GM23338 (cell line): ENCODE measurements at regions not wholly inside any gene's neighbourhood (a gene's known extent, or its start where the extent isn't known, plus 50 kb on each side); places are given as distances from the start of the nearest gene placed in this dataset.

Experiments used
- CREB1 ChIP-seq: fragments of 250-450 bp; sonication (Bioruptor Pico); IDR thresholded peaks from 2 replicates; pipeline ENCODE4 v1.5.0; 2020; ENCODE audit warnings: low read depth, mild to moderate bottlenecking, moderate library complexity
- EZH2 ChIP-seq: fragments of 200-600 bp; sonication (generic); IDR thresholded peaks from one replicate; pipeline ENCODE4 v1.8.0; 2017; ENCODE audit warnings: antibody characterized with exemption, mild to moderate bottlenecking, low read depth; ENCODE audit not compliant: unreplicated experiment
- JUNB ChIP-seq: IDR thresholded peaks from one replicate; pipeline ENCODE4 v1.6.1; 2016; ENCODE audit warnings: antibody characterized with exemption; ENCODE audit not compliant: unreplicated experiment
- NANOG ChIP-seq: IDR thresholded peaks from 2 replicates; pipeline ENCODE4 v1.6.1; 2016; ENCODE audit warnings: antibody characterized with exemption, borderline replicate concordance
- POLR2AphosphoS5 ChIP-seq: IDR thresholded peaks from 2 replicates; pipeline ENCODE4 v1.6.1; 2016; ENCODE audit warnings: antibody characterized with exemption, low read depth
- TF ChIP-seq, protein P1 (sequence below), 2 experiments: fragments of 200-600 bp in 1 of 2; sonication (generic) in 1 of 2; conservative IDR thresholded peaks; 2 replicates each; pipeline versions ENCODE4 v1.5.1 to v1.6.1; 2016 to 2017; ENCODE audit warnings: antibody characterized with exemption in 2 of 2, low read depth in 2 of 2, mild to moderate bottlenecking in 2 of 2, moderate library complexity in 1 of 2
- TF ChIP-seq, protein P2 (sequence below): IDR thresholded peaks from 2 replicates; pipeline ENCODE4 v1.6.1; 2016; ENCODE audit warnings: antibody characterized with exemption
- TF ChIP-seq, protein P3 (sequence below): fragments of 250-450 bp; sonication (Bioruptor Pico); IDR thresholded peaks from 2 replicates; pipeline ENCODE4 v1.5.0; 2020; ENCODE audit warnings: mild to moderate bottlenecking, moderate library complexity

DNA sequence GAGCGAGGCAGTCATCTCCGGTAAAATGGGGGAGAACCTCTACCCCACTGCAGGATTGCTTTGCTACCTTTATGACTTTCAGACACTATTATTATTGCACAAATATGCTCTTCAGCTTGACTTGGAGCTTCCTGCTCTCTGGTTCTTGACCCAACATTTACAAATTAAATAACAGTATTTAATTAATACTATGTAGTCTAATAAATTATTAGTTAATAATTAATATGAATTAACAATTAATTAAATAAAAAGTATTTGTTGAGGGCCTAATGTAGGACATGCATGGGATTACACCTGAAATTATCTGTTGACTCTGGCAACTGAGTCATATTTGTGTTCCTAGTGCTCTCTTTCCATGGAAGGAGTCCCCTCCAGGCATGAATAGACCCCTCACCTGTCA lies 359.9 kb downstream of the SIPA1L2 start:
- TF ChIP-seq POLR2AphosphoS5 (no peak), EZH2 (no peak), NANOG (no peak), JUNB (no peak), CREB1 (no peak)
- TF ChIP-seq, protein P1, sequence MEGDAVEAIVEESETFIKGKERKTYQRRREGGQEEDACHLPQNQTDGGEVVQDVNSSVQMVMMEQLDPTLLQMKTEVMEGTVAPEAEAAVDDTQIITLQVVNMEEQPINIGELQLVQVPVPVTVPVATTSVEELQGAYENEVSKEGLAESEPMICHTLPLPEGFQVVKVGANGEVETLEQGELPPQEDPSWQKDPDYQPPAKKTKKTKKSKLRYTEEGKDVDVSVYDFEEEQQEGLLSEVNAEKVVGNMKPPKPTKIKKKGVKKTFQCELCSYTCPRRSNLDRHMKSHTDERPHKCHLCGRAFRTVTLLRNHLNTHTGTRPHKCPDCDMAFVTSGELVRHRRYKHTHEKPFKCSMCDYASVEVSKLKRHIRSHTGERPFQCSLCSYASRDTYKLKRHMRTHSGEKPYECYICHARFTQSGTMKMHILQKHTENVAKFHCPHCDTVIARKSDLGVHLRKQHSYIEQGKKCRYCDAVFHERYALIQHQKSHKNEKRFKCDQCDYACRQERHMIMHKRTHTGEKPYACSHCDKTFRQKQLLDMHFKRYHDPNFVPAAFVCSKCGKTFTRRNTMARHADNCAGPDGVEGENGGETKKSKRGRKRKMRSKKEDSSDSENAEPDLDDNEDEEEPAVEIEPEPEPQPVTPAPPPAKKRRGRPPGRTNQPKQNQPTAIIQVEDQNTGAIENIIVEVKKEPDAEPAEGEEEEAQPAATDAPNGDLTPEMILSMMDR (conservative IDR thresholded peaks at IDR 0.05; ENCODE audit: low read depth in 2 of 2): no peak
- TF ChIP-seq, protein P2, sequence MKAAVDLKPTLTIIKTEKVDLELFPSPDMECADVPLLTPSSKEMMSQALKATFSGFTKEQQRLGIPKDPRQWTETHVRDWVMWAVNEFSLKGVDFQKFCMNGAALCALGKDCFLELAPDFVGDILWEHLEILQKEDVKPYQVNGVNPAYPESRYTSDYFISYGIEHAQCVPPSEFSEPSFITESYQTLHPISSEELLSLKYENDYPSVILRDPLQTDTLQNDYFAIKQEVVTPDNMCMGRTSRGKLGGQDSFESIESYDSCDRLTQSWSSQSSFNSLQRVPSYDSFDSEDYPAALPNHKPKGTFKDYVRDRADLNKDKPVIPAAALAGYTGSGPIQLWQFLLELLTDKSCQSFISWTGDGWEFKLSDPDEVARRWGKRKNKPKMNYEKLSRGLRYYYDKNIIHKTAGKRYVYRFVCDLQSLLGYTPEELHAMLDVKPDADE: no peak
- TF ChIP-seq, protein P3, sequence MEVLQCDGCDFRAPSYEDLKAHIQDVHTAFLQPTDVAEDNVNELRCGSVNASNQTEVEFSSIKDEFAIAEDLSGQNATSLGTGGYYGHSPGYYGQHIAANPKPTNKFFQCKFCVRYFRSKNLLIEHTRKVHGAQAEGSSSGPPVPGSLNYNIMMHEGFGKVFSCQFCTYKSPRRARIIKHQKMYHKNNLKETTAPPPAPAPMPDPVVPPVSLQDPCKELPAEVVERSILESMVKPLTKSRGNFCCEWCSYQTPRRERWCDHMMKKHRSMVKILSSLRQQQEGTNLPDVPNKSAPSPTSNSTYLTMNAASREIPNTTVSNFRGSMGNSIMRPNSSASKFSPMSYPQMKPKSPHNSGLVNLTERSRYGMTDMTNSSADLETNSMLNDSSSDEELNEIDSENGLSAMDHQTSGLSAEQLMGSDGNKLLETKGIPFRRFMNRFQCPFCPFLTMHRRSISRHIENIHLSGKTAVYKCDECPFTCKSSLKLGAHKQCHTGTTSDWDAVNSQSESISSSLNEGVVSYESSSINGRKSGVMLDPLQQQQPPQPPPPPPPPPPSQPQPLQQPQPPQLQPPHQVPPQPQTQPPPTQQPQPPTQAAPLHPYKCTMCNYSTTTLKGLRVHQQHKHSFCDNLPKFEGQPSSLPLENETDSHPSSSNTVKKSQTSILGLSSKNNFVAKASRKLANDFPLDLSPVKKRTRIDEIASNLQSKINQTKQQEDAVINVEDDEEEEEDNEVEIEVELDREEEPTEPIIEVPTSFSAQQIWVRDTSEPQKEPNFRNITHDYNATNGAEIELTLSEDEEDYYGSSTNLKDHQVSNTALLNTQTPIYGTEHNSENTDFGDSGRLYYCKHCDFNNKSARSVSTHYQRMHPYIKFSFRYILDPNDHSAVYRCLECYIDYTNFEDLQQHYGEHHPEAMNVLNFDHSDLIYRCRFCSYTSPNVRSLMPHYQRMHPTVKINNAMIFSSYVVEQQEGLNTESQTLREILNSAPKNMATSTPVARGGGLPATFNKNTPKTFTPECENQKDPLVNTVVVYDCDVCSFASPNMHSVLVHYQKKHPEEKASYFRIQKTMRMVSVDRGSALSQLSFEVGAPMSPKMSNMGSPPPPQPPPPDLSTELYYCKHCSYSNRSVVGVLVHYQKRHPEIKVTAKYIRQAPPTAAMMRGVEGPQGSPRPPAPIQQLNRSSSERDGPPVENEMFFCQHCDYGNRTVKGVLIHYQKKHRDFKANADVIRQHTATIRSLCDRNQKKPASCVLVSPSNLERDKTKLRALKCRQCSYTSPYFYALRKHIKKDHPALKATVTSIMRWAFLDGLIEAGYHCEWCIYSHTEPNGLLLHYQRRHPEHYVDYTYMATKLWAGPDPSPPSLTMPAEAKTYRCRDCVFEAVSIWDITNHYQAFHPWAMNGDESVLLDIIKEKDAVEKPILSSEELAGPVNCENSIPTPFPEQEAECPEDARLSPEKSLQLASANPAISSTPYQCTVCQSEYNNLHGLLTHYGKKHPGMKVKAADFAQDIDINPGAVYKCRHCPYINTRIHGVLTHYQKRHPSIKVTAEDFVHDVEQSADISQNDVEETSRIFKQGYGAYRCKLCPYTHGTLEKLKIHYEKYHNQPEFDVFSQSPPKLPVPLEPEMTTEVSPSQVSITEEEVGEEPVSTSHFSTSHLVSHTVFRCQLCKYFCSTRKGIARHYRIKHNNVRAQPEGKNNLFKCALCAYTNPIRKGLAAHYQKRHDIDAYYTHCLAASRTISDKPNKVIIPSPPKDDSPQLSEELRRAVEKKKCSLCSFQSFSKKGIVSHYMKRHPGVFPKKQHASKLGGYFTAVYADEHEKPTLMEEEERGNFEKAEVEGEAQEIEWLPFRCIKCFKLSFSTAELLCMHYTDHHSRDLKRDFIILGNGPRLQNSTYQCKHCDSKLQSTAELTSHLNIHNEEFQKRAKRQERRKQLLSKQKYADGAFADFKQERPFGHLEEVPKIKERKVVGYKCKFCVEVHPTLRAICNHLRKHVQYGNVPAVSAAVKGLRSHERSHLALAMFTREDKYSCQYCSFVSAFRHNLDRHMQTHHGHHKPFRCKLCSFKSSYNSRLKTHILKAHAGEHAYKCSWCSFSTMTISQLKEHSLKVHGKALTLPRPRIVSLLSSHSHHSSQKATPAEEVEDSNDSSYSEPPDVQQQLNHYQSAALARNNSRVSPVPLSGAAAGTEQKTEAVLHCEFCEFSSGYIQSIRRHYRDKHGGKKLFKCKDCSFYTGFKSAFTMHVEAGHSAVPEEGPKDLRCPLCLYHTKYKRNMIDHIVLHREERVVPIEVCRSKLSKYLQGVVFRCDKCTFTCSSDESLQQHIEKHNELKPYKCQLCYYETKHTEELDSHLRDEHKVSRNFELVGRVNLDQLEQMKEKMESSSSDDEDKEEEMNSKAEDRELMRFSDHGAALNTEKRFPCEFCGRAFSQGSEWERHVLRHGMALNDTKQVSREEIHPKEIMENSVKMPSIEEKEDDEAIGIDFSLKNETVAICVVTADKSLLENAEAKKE (CRISPR knock-in tag): no peak
